ENCODE measurements at regions not wholly inside any gene's neighbourhood (a gene's known extent, or its start where the extent isn't known, plus 50 kb on each side); places are given as distances from the start of the nearest gene placed in this dataset.

DNA sequence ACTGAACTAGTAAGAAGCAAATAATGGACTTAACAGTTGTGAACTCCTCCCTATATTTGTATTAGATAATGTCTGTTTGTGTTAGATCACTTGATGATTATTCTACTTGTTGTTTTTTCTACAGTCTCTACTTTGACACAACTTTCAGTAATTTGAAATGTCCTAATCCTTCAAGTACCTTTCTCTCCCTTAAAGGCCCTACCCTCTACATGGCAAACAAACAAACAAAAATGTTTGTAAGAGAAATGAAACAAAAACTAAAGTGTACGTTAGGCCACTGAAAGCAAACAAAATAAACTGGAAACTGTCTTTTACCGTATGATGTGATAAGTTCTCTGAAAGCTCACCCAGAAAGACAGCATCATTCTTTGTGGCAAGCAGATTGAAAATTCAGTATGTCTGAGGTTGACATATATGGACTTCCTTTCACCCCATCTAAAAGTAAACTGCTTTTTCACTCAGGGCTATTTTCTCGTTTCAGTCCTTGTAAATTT, 255.9 kb upstream of the SNX7 start:
- BruUV-seq (replicated peaks), result no TSS peak
- CTCF ChIA-PET, result no interaction called here
- Histone ChIP-seq H3K4me3 (ENCODE audit: low read depth, low read length, poor library complexity, severe bottlenecking) (no peak overlapping the region), H3K4me1 (ENCODE audit: insufficient read depth, low read length, poor library complexity, severe bottlenecking) (peaks cover 48% of the 10 kb centered on the region), H3K27me3 (replicated peaks; ENCODE audit: insufficient read depth, low read depth, low read length, poor library complexity) (no peaks in the 10 kb centered on the region), H3K9me3 (ENCODE audit: low read depth, low read length, poor library complexity, severe bottlenecking) (no peaks in the 10 kb centered on the region), H3K36me3 (ENCODE audit: insufficient read depth, low read length, poor library complexity, severe bottlenecking) (no peaks in the 10 kb centered on the region), H3K27ac (ENCODE audit: low read depth, low read length, poor library complexity, severe bottlenecking) (peak overlapping the region; percentile 49)
- peak; percentile 40 for DNase-seq (ENCODE audit: low spot score)
- TF ChIP-seq EZH2 (IDR thresholded peaks at IDR 0.05; ENCODE audit: borderline replicate concordance, low read depth, low read length, poor library complexity, severe bottlenecking), result no peak
- TF ChIP-seq, protein P1, sequence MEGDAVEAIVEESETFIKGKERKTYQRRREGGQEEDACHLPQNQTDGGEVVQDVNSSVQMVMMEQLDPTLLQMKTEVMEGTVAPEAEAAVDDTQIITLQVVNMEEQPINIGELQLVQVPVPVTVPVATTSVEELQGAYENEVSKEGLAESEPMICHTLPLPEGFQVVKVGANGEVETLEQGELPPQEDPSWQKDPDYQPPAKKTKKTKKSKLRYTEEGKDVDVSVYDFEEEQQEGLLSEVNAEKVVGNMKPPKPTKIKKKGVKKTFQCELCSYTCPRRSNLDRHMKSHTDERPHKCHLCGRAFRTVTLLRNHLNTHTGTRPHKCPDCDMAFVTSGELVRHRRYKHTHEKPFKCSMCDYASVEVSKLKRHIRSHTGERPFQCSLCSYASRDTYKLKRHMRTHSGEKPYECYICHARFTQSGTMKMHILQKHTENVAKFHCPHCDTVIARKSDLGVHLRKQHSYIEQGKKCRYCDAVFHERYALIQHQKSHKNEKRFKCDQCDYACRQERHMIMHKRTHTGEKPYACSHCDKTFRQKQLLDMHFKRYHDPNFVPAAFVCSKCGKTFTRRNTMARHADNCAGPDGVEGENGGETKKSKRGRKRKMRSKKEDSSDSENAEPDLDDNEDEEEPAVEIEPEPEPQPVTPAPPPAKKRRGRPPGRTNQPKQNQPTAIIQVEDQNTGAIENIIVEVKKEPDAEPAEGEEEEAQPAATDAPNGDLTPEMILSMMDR (conservative IDR thresholded peaks at IDR 0.05; ENCODE audit: low read depth, low read length), result no peak
- POLR2A ChIA-PET (ENCODE audit: low non-redundant PET), result no interaction called here
- intact Hi-C loops (cut with micrococcal nuclease; ENCODE audit: unreplicated experiment), result loop anchor here (5.0 kb wide), 2 partner anchors 83 to 348 kb away; no protein-coding TSS in a partner anchor

DNA sequence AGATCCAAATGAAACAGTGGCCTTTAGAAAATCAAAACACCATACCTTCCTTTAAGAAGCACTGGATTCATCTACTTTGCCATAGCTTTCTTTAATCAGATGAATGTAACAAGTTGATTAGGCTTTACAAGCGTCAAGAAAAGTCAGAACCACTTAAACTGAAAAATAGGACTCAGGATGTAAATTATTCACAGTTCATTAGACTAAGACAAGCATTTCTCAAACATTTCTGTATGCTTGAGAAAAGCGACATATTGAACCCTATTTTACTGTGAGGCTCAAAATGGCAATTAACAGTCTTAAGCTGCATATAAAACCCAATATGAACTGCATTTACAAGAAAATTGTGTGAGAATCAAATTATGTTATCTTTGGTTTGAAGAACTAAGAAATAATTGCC, 256.7 kb upstream of the SNX7 start:
- H3K27ac ChIP-seq (ENCODE audit: low read depth, low read length, poor library complexity, severe bottlenecking), result no peak overlapping the region
- H3K36me3 ChIP-seq (ENCODE audit: insufficient read depth, low read length, poor library complexity, severe bottlenecking), result no peaks in the 10 kb centered on the region
- intact Hi-C loops (cut with micrococcal nuclease; ENCODE audit: unreplicated experiment), result loop anchor here (5.0 kb wide), 2 partner anchors 83 to 348 kb away; no protein-coding TSS in a partner anchor
- ChIA-PET CTCF (no interaction called here), POLR2A (ENCODE audit: low non-redundant PET) (no interaction called here)
- DNase-seq (ENCODE audit: low spot score), result peak; percentile 29
- H3K4me1 ChIP-seq (ENCODE audit: insufficient read depth, low read length, poor library complexity, severe bottlenecking), result peaks cover 48% of the 10 kb centered on the region
- BruUV-seq (replicated peaks), result no TSS peak
- H3K9me3 ChIP-seq (ENCODE audit: low read depth, low read length, poor library complexity, severe bottlenecking), result no peaks in the 10 kb centered on the region
- H3K27me3 ChIP-seq (replicated peaks; ENCODE audit: insufficient read depth, low read depth, low read length, poor library complexity), result no peaks in the 10 kb centered on the region
- no peak overlapping the region for H3K4me3 ChIP-seq (ENCODE audit: low read depth, low read length, poor library complexity, severe bottlenecking)
- TF ChIP-seq EZH2 (IDR thresholded peaks at IDR 0.05; ENCODE audit: borderline replicate concordance, low read depth, low read length, poor library complexity, severe bottlenecking), result no peak
- TF ChIP-seq, protein P1 (conservative IDR thresholded peaks at IDR 0.05; ENCODE audit: low read depth, low read length), result no peak

DNA sequence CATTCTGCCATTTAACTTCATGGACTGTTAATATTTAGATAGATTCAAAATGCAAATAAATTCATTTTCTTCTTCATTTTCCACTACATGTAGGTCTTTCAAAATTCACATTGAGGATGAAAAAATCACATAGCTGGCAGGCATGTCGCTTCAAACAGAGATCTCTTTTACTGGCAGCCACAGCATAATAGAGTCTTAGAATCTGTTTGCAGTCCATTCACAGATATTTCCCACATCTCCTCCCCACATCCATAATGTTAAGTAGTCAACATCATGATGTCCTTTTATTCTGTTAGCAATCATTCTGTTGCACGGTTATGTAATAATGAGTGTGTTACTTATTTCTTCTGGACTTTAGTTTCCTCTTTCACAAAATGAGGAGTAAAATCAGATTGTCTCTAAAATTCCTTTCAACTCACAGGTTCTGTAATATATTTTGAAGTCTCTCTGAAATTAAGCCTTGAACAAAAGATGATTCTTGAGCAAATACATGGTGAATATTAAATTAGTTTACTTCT, 257.5 kb upstream of the SNX7 start:
- no TSS peak for BruUV-seq (replicated peaks)
- Histone ChIP-seq H3K4me3 (ENCODE audit: low read depth, low read length, poor library complexity, severe bottlenecking) (no peak overlapping the region), H3K27me3 (replicated peaks; ENCODE audit: insufficient read depth, low read depth, low read length, poor library complexity) (no peaks in the 10 kb centered on the region), H3K27ac (ENCODE audit: low read depth, low read length, poor library complexity, severe bottlenecking) (peak overlapping the region; percentile 32), H3K36me3 (ENCODE audit: insufficient read depth, low read length, poor library complexity, severe bottlenecking) (no peaks in the 10 kb centered on the region), H3K4me1 (ENCODE audit: insufficient read depth, low read length, poor library complexity, severe bottlenecking) (peaks cover 51% of the 10 kb centered on the region), H3K9me3 (ENCODE audit: low read depth, low read length, poor library complexity, severe bottlenecking) (no peaks in the 10 kb centered on the region)
- no peak for TF ChIP-seq EZH2 (IDR thresholded peaks at IDR 0.05; ENCODE audit: borderline replicate concordance, low read depth, low read length, poor library complexity, severe bottlenecking)
- TF ChIP-seq, protein P1 (conservative IDR thresholded peaks at IDR 0.05; ENCODE audit: low read depth, low read length), result no peak
- no peak for DNase-seq (ENCODE audit: low spot score)
- CTCF ChIA-PET, result no interaction called here
- intact Hi-C loops (cut with micrococcal nuclease; ENCODE audit: unreplicated experiment), result no loop called here
- POLR2A ChIA-PET (ENCODE audit: low non-redundant PET), result no interaction called here

All from A673 (cell line).